IgD-negative memory B cell (primary cell): ENCODE measurements at regions not wholly inside any gene's neighbourhood (a gene's known extent, or its start where the extent isn't known, plus 50 kb on each side); places are given as distances from the start of the nearest gene placed in this dataset.
"Not testable (repeated sequence)": the region's sequence is repeated elsewhere in the genome, so short reads cannot be mapped to it uniquely, and the experiment has no call there.

Experiments
- H3K27ac Mint-ChIP-seq, 3 donors: one replicate each; pipeline ENCODE4 v1.8.0; 2020 to 2022; ENCODE audit warnings: mild to moderate bottlenecking in 3 of 3, mixed read lengths in 3 of 3, moderate library complexity in 1 of 3
- H3K27me3 Mint-ChIP-seq: one replicate; pipeline ENCODE4 v1.8.0; 2021; ENCODE audit warnings: mixed read lengths
- H3K36me3 Mint-ChIP-seq: one replicate; pipeline ENCODE4 v1.8.0; 2020; ENCODE audit warnings: mild to moderate bottlenecking, mixed read lengths
- H3K4me1 Mint-ChIP-seq, 3 donors: one replicate each; pipeline ENCODE4 v1.8.0; 2020 to 2022; ENCODE audit warnings: mixed read lengths in 3 of 3, mild to moderate bottlenecking in 1 of 3
- H3K4me3 Mint-ChIP-seq, 4 donors: one replicate each; pipeline ENCODE4 v1.8.0; 2020 to 2022; ENCODE audit warnings: mild to moderate bottlenecking in 4 of 4, mixed read lengths in 4 of 4, moderate library complexity in 3 of 4
- H3K9me3 Mint-ChIP-seq, 3 donors: one replicate each; pipeline ENCODE4 v1.8.0; 2020 to 2021; ENCODE audit warnings: mixed read lengths in 3 of 3, mild to moderate bottlenecking in 1 of 3

- peaks cover 2% of the 10 kb centered on the region for H3K27me3 Mint-ChIP-seq
- H3K27ac Mint-ChIP-seq = no peak overlapping the region
Measured at GRCh38 chr6:150491131-150491810, 108.4 kb upstream of the PLEKHG1 start.

GRCh38 chr6:150491811-150492172 lies 107.9 kb upstream of the PLEKHG1 start:
- Mint-ChIP-seq H3K4me3 (no peak overlapping the region), H3K4me1 (peaks cover 5 to 8% (median 6%) of the 10 kb centered on the region in 3 donors), H3K9me3 (peaks cover 3 to 6% (median 4%) of the 10 kb centered on the region in 3 donors), H3K36me3 (no peaks in the 10 kb centered on the region), H3K27ac (no peak overlapping the region), H3K27me3 (peaks cover 2% of the 10 kb centered on the region)

More at GRCh38 chr6:150491131-150491810, 108.4 kb upstream of the PLEKHG1 start:
- Mint-ChIP-seq H3K9me3 (peaks cover 3 to 6% (median 4%) of the 10 kb centered on the region in 3 donors), H3K4me1 (peaks cover 5 to 8% (median 6%) of the 10 kb centered on the region in 3 donors), H3K36me3 (no peaks in the 10 kb centered on the region), H3K4me3 (no peak overlapping the region)

DNA sequence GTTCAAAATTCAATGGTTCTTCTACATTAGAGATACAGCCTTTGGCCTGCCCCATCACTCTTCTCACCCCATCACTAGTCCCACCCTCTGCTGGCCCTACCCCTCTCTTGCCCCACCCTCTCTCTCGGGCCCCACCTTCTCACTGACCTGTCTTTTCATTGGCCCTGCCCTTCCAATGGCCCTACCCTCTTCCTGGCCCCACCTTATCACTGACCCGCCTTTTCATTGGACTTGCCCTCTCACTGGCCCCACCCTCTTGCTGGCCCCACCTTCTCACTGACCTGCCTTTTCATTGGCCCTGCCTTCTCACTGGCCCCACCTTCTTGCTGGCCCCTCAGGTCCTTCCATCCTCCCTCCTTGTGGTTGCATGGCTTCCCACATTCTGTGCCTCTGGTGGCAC lies 107.2 kb upstream of the PLEKHG1 start:
- peaks cover 5 to 8% (median 6%) of the 10 kb centered on the region in 3 donors for H3K4me1 Mint-ChIP-seq
- H3K9me3 Mint-ChIP-seq = peaks cover 3 to 6% (median 4%) of the 10 kb centered on the region in 3 donors
- peaks cover 2% of the 10 kb centered on the region for H3K27me3 Mint-ChIP-seq
- H3K27ac Mint-ChIP-seq = peak overlapping the region in 1 of 3 donors; percentile 80
- H3K36me3 Mint-ChIP-seq = no peaks in the 10 kb centered on the region
- no peak overlapping the region for H3K4me3 Mint-ChIP-seq

GRCh38 chr6:150492941-150493340 lies 106.7 kb upstream of the PLEKHG1 start:
- peak overlapping the region in 1 of 3 donors; percentile 80 for H3K27ac Mint-ChIP-seq
- H3K4me1 Mint-ChIP-seq = peaks cover 5 to 8% (median 6%) of the 10 kb centered on the region in 3 donors
- no peak overlapping the region for H3K4me3 Mint-ChIP-seq
- no peaks in the 10 kb centered on the region for H3K36me3 Mint-ChIP-seq
- H3K9me3 Mint-ChIP-seq = peaks cover 3 to 6% (median 4%) of the 10 kb centered on the region in 3 donors
- peaks cover 2% of the 10 kb centered on the region for H3K27me3 Mint-ChIP-seq

DNA sequence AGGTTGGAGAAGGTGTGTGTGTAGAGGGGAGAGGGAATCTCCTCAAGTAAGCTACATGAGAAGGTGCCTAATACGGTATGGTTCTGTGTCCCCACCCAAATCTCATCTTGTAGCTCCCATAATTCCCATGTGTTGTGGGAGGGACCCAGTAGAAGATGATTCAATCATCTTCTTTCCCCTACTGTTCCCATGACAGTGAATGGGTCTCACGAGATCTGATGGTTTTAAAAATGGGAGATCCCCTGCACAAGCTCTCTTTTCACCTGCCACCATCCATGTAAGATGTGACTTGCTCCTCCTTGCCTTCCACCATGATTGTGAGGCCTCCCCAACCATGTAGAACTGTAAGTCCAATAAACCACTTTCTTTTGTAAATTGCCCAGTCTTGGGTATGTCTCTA lies 106.1 kb upstream of the PLEKHG1 start:
- not testable (repeated sequence) for H3K27ac Mint-ChIP-seq, H3K9me3 Mint-ChIP-seq, H3K4me1 Mint-ChIP-seq, H3K4me3 Mint-ChIP-seq, H3K36me3 Mint-ChIP-seq, H3K27me3 Mint-ChIP-seq

DNA sequence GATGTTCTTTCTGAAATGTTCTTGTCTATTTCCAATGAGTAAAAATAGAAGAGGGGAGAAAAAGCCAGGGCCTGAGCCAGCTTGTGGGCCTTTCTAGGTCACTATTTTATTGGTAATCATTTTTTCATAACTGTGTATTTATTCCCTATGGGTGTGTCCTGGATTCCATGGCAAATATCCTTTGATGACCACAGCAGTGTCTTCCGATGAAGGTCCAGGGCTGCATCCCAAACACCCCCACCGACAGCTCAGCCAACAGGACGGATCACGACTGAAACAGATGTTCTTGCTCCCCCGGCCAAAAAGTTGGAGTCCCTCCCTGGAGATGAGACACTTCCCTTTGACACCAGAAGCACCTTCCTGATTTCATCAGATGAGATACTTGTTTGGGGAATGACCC lies 105.4 kb upstream of the PLEKHG1 start:
- H3K9me3 Mint-ChIP-seq = peaks cover 3 to 6% (median 4%) of the 10 kb centered on the region in 3 donors
- H3K36me3 Mint-ChIP-seq = no peaks in the 10 kb centered on the region
- peak overlapping the region in 1 of 3 donors; percentile 53 for H3K27ac Mint-ChIP-seq
- H3K4me3 Mint-ChIP-seq = no peak overlapping the region
- peaks cover 2% of the 10 kb centered on the region for H3K27me3 Mint-ChIP-seq
- peaks cover 5 to 8% (median 6%) of the 10 kb centered on the region in 3 donors for H3K4me1 Mint-ChIP-seq

DNA sequence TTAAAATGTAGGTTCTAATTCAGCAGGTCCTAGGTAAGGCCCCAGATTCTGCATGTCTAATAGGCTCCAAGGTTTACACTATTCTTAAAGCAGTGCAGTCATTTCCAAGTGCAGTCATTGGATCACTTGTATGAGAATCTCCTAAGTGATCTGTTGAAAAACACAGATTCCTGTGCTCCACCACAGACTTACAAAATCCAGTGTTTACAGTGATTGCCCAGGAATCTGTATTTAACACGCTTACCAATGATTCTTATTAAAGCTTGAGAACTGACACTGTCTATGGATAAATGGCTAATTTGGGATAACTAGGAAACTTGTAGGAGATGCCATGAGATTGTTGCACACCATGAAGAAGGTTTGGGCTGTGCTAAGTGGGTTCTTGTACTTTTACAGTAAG lies 104.6 kb upstream of the PLEKHG1 start:
- no peak overlapping the region for H3K27ac Mint-ChIP-seq
- peaks cover 3 to 9% (median 6%) of the 10 kb centered on the region in 3 donors for H3K9me3 Mint-ChIP-seq
- H3K4me1 Mint-ChIP-seq = peaks cover 5 to 8% (median 6%) of the 10 kb centered on the region in 3 donors
- no peaks in the 10 kb centered on the region for H3K36me3 Mint-ChIP-seq
- no peaks in the 10 kb centered on the region for H3K27me3 Mint-ChIP-seq
- H3K4me3 Mint-ChIP-seq = no peak overlapping the region

DNA sequence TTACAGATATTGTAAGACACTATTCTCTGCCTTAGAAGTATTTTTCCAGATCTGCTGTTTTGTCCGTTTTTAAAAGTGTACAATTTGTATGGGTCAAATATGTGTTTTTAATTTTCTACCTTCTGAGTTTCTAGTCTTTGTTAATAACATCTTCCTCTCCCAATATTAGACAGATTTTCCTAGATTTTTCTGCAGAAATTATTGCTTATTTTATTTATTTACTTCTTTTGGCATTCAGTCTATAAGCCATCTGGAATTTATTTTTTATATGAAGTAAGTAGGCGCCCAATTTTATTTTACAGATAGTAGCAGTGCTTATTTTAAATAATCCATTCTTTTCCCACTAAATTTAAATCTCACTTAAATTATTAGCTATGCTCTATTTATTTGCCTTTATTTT lies 103.1 kb upstream of the PLEKHG1 start:
- H3K27ac Mint-ChIP-seq = no peak overlapping the region
- H3K9me3 Mint-ChIP-seq = peaks cover 3 to 9% (median 6%) of the 10 kb centered on the region in 3 donors
- no peaks in the 10 kb centered on the region for H3K27me3 Mint-ChIP-seq
- H3K4me3 Mint-ChIP-seq = peak overlapping the region in 1 of 4 donors; percentile 21
- peaks cover 0 to 2% (median under 1%) of the 10 kb centered on the region in 3 donors for H3K4me1 Mint-ChIP-seq
- no peaks in the 10 kb centered on the region for H3K36me3 Mint-ChIP-seq

DNA sequence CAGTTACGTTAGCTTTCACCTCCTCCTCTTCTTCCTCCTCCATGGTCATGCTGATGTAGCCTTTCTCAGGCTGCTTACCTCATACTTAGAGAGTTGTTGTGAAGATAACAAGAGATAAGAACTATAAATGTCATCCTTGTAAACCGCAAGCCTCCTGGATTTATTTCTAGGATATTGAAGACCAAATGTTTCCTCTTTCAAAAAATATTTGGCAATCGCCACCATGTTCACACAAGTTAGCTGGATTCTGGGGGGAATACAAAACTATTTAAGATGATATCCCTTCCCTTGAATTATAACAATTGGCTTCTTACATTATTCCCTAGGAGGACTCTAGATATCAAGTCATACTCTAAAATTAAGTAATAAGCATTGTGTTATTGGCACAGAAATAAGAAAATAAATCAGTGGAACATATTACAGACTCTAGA lies 99.8 kb upstream of the PLEKHG1 start:
- Mint-ChIP-seq H3K27ac (no peak overlapping the region), H3K36me3 (no peaks in the 10 kb centered on the region), H3K4me1 (peaks cover 0 to 5% (median 0%) of the 10 kb centered on the region in 3 donors), H3K9me3 (peaks cover 0 to 4% (median 0%) of the 10 kb centered on the region in 3 donors), H3K27me3 (no peaks in the 10 kb centered on the region), H3K4me3 (no peak overlapping the region)

- not testable (repeated sequence) for H3K4me3 Mint-ChIP-seq, H3K4me1 Mint-ChIP-seq, H3K36me3 Mint-ChIP-seq, H3K27me3 Mint-ChIP-seq, H3K9me3 Mint-ChIP-seq
- peak overlapping the region in 1 of 3 donors; percentile 57 for H3K27ac Mint-ChIP-seq
Measured at GRCh38 chr6:150500568-150500967, 99.1 kb upstream of the PLEKHG1 start.

DNA sequence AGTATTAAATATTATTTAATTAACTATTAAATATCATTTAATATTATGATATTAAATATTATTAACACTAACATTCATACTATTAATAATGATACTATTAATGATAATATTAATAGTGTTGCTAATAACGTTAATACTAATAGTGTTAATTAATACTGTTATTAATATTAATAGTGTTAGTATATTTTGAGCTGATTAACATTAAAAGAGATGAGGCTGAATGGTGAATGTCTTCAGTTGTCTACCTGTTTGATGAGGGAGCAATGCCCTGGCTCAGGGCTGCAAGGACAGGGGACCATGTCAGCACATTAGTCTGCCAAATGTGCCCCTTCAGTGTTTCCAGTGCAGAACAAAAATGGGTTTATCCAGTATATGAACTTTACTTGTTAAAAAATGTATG lies 96.6 kb upstream of the PLEKHG1 start:
- H3K9me3 Mint-ChIP-seq = peaks cover 0 to 4% (median 0%) of the 10 kb centered on the region in 3 donors
- H3K4me1 Mint-ChIP-seq = peaks cover 0 to 5% (median 0%) of the 10 kb centered on the region in 3 donors
- no peak overlapping the region for H3K27ac Mint-ChIP-seq
- H3K36me3 Mint-ChIP-seq = no peaks in the 10 kb centered on the region
- no peak overlapping the region for H3K4me3 Mint-ChIP-seq
- H3K27me3 Mint-ChIP-seq = peaks cover 2% of the 10 kb centered on the region

DNA sequence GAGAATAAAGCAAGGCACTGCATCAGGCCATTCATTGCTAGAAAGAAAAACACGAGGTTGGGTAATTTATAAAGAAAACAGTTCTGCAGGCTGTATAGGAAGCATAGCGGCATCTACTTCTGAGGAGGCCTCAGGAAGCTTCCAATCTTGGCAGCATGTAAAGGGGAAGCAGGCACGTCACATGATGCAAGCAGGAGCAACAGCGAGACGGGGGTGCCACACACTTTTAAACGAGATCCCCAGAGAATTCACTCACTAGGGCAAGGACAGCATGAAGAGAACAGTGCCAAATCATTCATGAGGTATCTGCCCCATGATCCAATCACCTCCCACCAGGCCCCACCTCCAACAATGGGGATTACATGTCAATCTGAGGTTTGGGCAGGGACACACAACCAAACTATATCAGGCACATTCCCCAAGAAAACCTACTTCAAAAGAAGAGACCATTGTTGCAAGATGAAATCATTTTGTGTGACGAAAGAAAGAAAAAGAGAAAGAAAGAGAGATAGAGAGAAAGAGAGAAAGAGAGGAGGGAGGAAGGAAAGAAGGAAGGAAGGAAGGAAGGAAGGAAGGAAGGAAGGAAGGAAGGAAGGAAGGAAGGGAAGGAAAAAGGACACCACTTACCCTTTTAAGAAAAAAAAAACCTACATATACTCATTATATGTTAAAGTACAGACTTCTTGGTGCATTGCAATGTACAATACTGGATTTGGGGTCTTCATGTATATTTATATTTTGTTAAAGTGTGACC lies 95.9 kb upstream of the PLEKHG1 start:
- Mint-ChIP-seq H3K4me3 (no peak overlapping the region), H3K36me3 (no peaks in the 10 kb centered on the region), H3K9me3 (peaks cover 0 to 4% (median 0%) of the 10 kb centered on the region in 3 donors), H3K27me3 (peaks cover 2% of the 10 kb centered on the region), H3K27ac (peak overlapping the region in 1 of 3 donors; percentile 6), H3K4me1 (peaks cover 0 to 5% (median 0%) of the 10 kb centered on the region in 3 donors)

DNA sequence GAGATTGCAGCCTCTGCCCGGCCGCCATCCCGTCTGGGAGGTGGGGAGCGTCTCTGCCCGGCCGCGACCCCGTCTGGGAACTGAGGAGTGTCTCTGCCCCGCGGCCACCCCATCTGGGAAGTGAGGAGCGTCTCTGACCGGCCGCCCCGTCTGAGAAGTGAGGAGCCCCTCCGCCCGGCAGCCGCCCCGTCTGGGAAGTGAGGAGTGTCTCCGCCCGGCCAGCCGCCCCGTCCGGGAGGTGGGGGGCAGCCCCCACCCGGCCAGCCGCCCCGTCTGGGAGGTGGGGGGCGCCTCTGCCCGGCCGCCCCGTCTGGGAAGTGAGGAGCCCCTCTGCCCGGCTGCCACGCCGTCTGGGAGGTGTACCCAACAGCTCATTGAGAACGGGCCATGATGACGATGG lies 92.3 kb upstream of the PLEKHG1 start:
- not testable (repeated sequence) for H3K27ac Mint-ChIP-seq, H3K9me3 Mint-ChIP-seq, H3K4me3 Mint-ChIP-seq, H3K4me1 Mint-ChIP-seq, H3K36me3 Mint-ChIP-seq
- peaks cover 11% of the 10 kb centered on the region for H3K27me3 Mint-ChIP-seq

- no peak overlapping the region for H3K4me3 Mint-ChIP-seq
- H3K27me3 Mint-ChIP-seq = peaks cover 11% of the 10 kb centered on the region
- no peaks in the 10 kb centered on the region for H3K9me3 Mint-ChIP-seq
- H3K36me3 Mint-ChIP-seq = peaks cover 2% of the 10 kb centered on the region
- no peak overlapping the region for H3K27ac Mint-ChIP-seq
- no peaks in the 10 kb centered on the region for H3K4me1 Mint-ChIP-seq
Measured at GRCh38 chr6:150510576-150510975, 89.1 kb upstream of the PLEKHG1 start.

DNA sequence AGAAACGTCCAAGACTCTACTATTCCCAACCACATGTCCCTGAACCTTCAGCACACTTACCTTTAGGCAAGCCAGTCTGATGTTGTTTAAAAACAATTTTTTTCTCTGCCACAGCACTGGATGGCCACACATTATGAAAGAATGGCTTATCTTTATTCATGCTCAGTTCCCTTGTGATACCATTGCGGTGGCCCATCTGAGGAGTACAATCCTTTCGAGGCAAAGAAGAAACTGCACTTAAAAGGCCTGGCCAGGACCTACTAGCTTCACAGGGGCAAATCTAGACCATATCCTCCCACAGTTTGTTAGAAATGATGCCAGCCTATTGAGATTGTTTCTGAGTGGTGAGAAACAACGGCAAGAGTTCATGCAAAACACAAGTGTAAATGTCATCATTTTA lies 88.4 kb upstream of the PLEKHG1 start:
- Mint-ChIP-seq H3K4me1 (no peaks in the 10 kb centered on the region), H3K27me3 (peaks cover 11% of the 10 kb centered on the region), H3K9me3 (no peaks in the 10 kb centered on the region), H3K36me3 (peaks cover 2% of the 10 kb centered on the region), H3K4me3 (no peak overlapping the region), H3K27ac (no peak overlapping the region)
